ENCODE measurements at regions not wholly inside any gene's neighbourhood (a gene's known extent, or its start where the extent isn't known, plus 50 kb on each side); places are given as distances from the start of the nearest gene placed in this dataset.

- TF ChIP-seq POLR2A (IDR thresholded peaks at IDR 0.05) (no peak), CTCF (IDR thresholded peaks at IDR 0.05) (no peak), EP300 (IDR thresholded peaks at IDR 0.05) (no peak)
Measured at GRCh38 chr4:156553659-156554058, 417.9 kb downstream of the PDGFC start.

Measured in suprapubic skin (tissue), 3 donors.